Gastroesophageal sphincter (tissue), 3 donors: ENCODE measurements at regions not wholly inside any gene's neighbourhood (a gene's known extent, or its start where the extent isn't known, plus 50 kb on each side); places are given as distances from the start of the nearest gene placed in this dataset.

ENCODE experiments used
- EP300 ChIP-seq: sonication (generic); formaldehyde crosslinking; IDR thresholded peaks from one replicate; pipeline ENCODE4 v1.6.1; 2017; ENCODE audit warnings: antibody characterized with exemption, mild to moderate bottlenecking
- POLR2A ChIP-seq, 2 donors: fragments of 450-650 bp; IDR thresholded peaks; one replicate each; pipeline ENCODE4 v1.6.1; 2017; ENCODE audit warnings: antibody characterized with exemption in 2 of 2, mild to moderate bottlenecking in 2 of 2, moderate library complexity in 1 of 2
- POLR2AphosphoS5 ChIP-seq: sonication (generic); formaldehyde crosslinking; IDR thresholded peaks from one replicate; pipeline ENCODE4 v1.6.1; 2017; ENCODE audit warnings: antibody characterized with exemption
- TF ChIP-seq, protein P1 (sequence below), 4 experiments: fragments of 200-600 bp in 2 of 4; fragments of 450-650 bp in 2 of 4; sonication (generic) in 1 of 4; IDR thresholded peaks; one replicate each; pipeline ENCODE4 v1.5.1; 2017 to 2019; ENCODE audit warnings: antibody characterized with exemption in 4 of 4, mild to moderate bottlenecking in 2 of 4, moderate library complexity in 2 of 4

DNA sequence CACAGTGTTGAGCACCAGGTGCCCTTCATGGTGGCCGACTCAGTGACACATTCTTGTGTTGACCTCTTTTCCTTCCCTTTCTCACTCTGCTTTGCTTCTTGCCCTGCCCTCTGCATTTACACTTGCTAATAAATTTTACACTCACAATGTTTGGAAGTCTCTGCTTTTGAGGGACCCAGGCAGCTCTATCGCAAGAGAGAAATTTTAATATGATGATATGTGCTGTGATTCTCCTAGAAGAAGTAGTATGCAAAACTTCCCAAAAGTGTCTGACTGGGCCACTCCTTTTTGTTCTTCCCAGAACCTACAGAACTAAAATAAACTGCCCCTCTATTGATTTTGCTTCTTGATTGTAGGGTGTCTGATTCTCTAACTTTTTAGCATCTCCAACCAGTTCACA, 135.0 kb downstream of the IRS1 start:
- TF ChIP-seq, protein P1, sequence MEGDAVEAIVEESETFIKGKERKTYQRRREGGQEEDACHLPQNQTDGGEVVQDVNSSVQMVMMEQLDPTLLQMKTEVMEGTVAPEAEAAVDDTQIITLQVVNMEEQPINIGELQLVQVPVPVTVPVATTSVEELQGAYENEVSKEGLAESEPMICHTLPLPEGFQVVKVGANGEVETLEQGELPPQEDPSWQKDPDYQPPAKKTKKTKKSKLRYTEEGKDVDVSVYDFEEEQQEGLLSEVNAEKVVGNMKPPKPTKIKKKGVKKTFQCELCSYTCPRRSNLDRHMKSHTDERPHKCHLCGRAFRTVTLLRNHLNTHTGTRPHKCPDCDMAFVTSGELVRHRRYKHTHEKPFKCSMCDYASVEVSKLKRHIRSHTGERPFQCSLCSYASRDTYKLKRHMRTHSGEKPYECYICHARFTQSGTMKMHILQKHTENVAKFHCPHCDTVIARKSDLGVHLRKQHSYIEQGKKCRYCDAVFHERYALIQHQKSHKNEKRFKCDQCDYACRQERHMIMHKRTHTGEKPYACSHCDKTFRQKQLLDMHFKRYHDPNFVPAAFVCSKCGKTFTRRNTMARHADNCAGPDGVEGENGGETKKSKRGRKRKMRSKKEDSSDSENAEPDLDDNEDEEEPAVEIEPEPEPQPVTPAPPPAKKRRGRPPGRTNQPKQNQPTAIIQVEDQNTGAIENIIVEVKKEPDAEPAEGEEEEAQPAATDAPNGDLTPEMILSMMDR (IDR thresholded peaks at IDR 0.05): no peak
- TF ChIP-seq POLR2AphosphoS5 (no peak), POLR2A (IDR thresholded peaks at IDR 0.05) (no peak), EP300 (no peak)
